ENCODE measurements at regions not wholly inside any gene's neighbourhood (a gene's known extent, or its start where the extent isn't known, plus 50 kb on each side); places are given as distances from the start of the nearest gene placed in this dataset.

GRCh38 chr21:43274946-43275310 is 106.1 kb downstream of the CRYAA start:
- no peaks in the 10 kb centered on the region for H3K9me3 ChIP-seq (ENCODE audit: control insufficient read depth, low read length, poor library complexity, severe bottlenecking)
- no peaks in the 10 kb centered on the region for H3K36me3 Mint-ChIP-seq (ENCODE audit: low read depth)
- DNase-seq, result no peak
- no peak for ATAC-seq
- H3K27ac Mint-ChIP-seq, result no peak overlapping the region
- no peak overlapping the region for H3K4me3 Mint-ChIP-seq
- H3K4me1 Mint-ChIP-seq, result peaks cover 3% of the 10 kb centered on the region
- H3K27me3 Mint-ChIP-seq, result peaks cover 47% of the 10 kb centered on the region

GRCh38 chr21:43274022-43274945 is 105.5 kb downstream of the CRYAA start:
- H3K9me3 ChIP-seq (ENCODE audit: control insufficient read depth, low read length, poor library complexity, severe bottlenecking), result no peaks in the 10 kb centered on the region
- ATAC-seq, result no peak
- H3K36me3 Mint-ChIP-seq (ENCODE audit: low read depth), result no peaks in the 10 kb centered on the region
- no peak overlapping the region for H3K27ac Mint-ChIP-seq
- DNase-seq, result no peak
- H3K27me3 Mint-ChIP-seq, result peaks cover 50% of the 10 kb centered on the region
- H3K4me1 Mint-ChIP-seq, result peaks cover 5% of the 10 kb centered on the region
- no peak overlapping the region for H3K4me3 Mint-ChIP-seq

- no peak for DNase-seq
- Mint-ChIP-seq H3K4me3 (no peak overlapping the region), H3K4me1 (peaks cover 6% of the 10 kb centered on the region), H3K27ac (no peak overlapping the region), H3K27me3 (peaks cover 50% of the 10 kb centered on the region), H3K36me3 (ENCODE audit: low read depth) (no peaks in the 10 kb centered on the region)
- no peak for ATAC-seq
- no peaks in the 10 kb centered on the region for H3K9me3 ChIP-seq (ENCODE audit: control insufficient read depth, low read length, poor library complexity, severe bottlenecking)
Measured at GRCh38 chr21:43273708-43274021, 104.9 kb downstream of the CRYAA start.

- Mint-ChIP-seq H3K4me3 (no peak overlapping the region), H3K4me1 (peaks cover 6% of the 10 kb centered on the region), H3K27me3 (peaks cover 50% of the 10 kb centered on the region), H3K36me3 (ENCODE audit: low read depth) (no peaks in the 10 kb centered on the region), H3K27ac (no peak overlapping the region)
- no peaks in the 10 kb centered on the region for H3K9me3 ChIP-seq (ENCODE audit: control insufficient read depth, low read length, poor library complexity, severe bottlenecking)
- ATAC-seq, result no peak
- DNase-seq, result no peak
Measured at GRCh38 chr21:43273016-43273707, 104.4 kb downstream of the CRYAA start.

DNA sequence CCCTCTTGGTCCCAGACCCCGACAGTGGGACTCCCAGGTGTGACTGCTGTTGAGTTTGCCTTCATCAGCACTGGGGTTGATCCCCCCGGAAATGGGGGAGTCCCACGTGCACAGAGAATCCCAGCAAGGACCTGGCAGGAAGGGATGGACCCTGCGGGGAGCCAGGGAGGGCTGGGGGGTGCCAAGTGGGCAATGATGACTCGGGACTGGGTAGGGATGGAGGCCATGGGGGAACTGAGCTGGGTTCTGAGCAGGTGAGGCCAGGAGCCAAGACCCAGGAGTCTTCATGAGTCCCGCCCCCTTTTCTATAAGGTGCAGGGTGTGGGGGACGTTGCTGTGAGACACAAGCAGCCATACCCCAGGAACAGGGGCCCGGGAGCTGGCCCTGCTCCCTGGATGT is 103.8 kb downstream of the CRYAA start:
- DNase-seq (no peak), ATAC-seq (no peak)
- H3K27ac Mint-ChIP-seq, result no peak overlapping the region
- peaks cover 6% of the 10 kb centered on the region for H3K4me1 Mint-ChIP-seq
- H3K27me3 Mint-ChIP-seq, result peaks cover 46% of the 10 kb centered on the region
- H3K4me3 Mint-ChIP-seq, result no peak overlapping the region
- no peaks in the 10 kb centered on the region for H3K9me3 ChIP-seq (ENCODE audit: control insufficient read depth, low read length, poor library complexity, severe bottlenecking)
- H3K36me3 Mint-ChIP-seq (ENCODE audit: low read depth), result no peaks in the 10 kb centered on the region

DNA sequence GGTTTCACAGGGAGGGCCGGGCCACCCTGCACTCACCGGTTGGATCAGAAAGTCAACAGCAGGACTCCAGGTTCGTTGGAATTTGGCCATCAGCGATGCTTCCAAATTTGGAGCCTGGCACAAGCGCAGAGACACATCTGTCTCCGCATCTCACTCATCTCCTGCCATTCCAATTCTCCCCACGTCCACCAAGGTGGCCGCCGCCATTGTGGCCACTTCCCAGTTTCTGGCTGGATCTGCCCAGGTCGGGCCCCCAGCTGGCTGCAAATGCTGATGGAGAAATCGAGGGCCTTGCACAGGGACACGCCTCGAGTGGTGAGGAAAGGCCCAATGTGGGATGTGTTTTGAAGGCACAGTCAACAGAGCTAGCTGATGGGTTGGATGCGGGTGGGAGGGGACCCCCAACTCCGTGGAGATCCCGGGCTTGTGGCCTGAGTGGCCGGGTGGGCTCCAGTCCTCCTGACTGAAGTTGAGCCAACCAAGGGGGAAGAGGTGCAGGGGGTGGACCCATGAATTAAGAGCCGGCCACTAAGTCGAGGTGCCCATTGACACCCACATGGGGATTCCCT is 102.7 kb downstream of the CRYAA start:
- Mint-ChIP-seq H3K4me1 (peaks cover 6% of the 10 kb centered on the region), H3K4me3 (no peak overlapping the region), H3K27me3 (peaks cover 42% of the 10 kb centered on the region), H3K36me3 (ENCODE audit: low read depth) (no peaks in the 10 kb centered on the region), H3K27ac (no peak overlapping the region)
- DNase-seq (no peak), ATAC-seq (no peak)
- H3K9me3 ChIP-seq (ENCODE audit: control insufficient read depth, low read length, poor library complexity, severe bottlenecking), result no peaks in the 10 kb centered on the region

GRCh38 chr21:43270800-43271301 is 102.0 kb downstream of the CRYAA start:
- no peaks in the 10 kb centered on the region for H3K9me3 ChIP-seq (ENCODE audit: control insufficient read depth, low read length, poor library complexity, severe bottlenecking)
- ATAC-seq, result no peak
- Mint-ChIP-seq H3K4me3 (no peak overlapping the region), H3K36me3 (ENCODE audit: low read depth) (no peaks in the 10 kb centered on the region), H3K27me3 (peaks cover 35% of the 10 kb centered on the region), H3K4me1 (peaks cover 6% of the 10 kb centered on the region), H3K27ac (no peak overlapping the region)
- DNase-seq, result no peak

GRCh38 chr21:43269957-43270705 is 101.3 kb downstream of the CRYAA start:
- no peak overlapping the region for H3K27ac Mint-ChIP-seq
- DNase-seq (no peak), ATAC-seq (no peak)
- peaks cover 2% of the 10 kb centered on the region for H3K4me1 Mint-ChIP-seq
- no peak overlapping the region for H3K4me3 Mint-ChIP-seq
- peaks cover 28% of the 10 kb centered on the region for H3K27me3 Mint-ChIP-seq
- no peaks in the 10 kb centered on the region for H3K36me3 Mint-ChIP-seq (ENCODE audit: low read depth)
- H3K9me3 ChIP-seq (ENCODE audit: control insufficient read depth, low read length, poor library complexity, severe bottlenecking), result no peaks in the 10 kb centered on the region

GRCh38 chr21:43269440-43269839 is 100.6 kb downstream of the CRYAA start:
- no peaks in the 10 kb centered on the region for H3K9me3 ChIP-seq (ENCODE audit: control insufficient read depth, low read length, poor library complexity, severe bottlenecking)
- Mint-ChIP-seq H3K27me3 (peaks cover 28% of the 10 kb centered on the region), H3K4me3 (no peak overlapping the region), H3K36me3 (ENCODE audit: low read depth) (no peaks in the 10 kb centered on the region), H3K4me1 (peaks cover 2% of the 10 kb centered on the region), H3K27ac (peak overlapping the region; percentile 21)
- DNase-seq (peak in 1 of 3 donors; percentile 29), ATAC-seq (peak; percentile 41)

DNA sequence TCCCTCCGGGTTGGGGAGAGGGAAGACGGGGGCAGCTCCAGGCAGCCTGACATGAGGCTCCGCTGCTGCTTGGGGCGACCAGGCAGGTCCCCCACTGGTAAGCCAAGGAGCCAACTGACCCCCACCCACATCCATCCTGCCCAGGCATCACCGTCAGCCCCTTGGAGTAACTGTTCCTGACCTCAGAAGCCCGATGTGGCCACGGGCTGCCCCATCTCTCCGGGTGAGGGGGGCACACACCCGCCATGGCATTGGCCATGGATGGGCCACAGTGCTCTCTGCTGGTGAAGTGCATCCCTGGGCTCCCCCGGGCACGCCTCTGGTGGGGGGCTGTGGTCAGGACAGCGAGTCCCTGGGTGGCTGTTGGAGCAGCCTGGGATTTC is 100.0 kb downstream of the CRYAA start:
- peaks cover 2% of the 10 kb centered on the region for H3K4me1 Mint-ChIP-seq
- no peak overlapping the region for H3K27ac Mint-ChIP-seq
- no peaks in the 10 kb centered on the region for H3K36me3 Mint-ChIP-seq (ENCODE audit: low read depth)

DNA sequence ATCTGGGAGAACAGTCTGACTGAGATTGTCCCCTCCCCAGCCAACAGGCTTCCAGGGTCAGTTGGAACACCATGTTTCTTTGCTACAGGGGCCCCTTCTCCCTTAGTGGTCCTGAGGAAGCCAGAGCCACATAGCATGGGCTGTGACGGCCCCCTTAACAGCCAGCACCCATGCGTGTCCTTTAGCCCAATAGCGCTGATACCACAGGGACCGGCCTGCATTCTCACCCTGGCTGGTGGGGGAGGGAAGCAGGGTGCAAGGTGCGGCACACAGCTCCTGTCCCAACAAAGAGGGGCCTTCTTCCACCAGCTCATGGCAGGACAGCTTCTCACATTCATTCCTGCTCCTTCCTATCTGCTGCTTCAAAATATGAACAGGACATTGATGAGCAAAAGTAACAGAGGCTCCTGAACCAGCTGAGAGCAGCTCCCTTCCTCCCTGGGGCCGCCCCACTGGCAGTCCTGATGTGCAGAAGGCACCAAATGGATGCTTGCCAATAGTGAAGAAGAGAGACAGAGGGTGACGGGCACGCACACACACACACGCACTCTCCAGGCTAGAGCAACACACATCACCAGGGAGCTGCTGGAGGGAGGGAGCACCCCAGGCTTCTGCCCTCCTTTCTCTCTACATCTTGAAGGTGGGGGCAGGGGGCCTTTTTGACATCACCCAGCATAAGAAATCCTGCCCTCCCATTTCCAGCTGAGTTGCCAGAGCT is 99.4 kb downstream of the CRYAA start:
- H3K27me3 Mint-ChIP-seq, result peaks cover 25% of the 10 kb centered on the region
- ATAC-seq, result no peak

More for the DNA sequence above, 100.0 kb downstream of the CRYAA start:
- no peak overlapping the region for H3K4me3 Mint-ChIP-seq
- ATAC-seq, result no peak
- no peaks in the 10 kb centered on the region for H3K9me3 ChIP-seq (ENCODE audit: control insufficient read depth, low read length, poor library complexity, severe bottlenecking)
- peaks cover 28% of the 10 kb centered on the region for H3K27me3 Mint-ChIP-seq
- DNase-seq, result no peak

DNA sequence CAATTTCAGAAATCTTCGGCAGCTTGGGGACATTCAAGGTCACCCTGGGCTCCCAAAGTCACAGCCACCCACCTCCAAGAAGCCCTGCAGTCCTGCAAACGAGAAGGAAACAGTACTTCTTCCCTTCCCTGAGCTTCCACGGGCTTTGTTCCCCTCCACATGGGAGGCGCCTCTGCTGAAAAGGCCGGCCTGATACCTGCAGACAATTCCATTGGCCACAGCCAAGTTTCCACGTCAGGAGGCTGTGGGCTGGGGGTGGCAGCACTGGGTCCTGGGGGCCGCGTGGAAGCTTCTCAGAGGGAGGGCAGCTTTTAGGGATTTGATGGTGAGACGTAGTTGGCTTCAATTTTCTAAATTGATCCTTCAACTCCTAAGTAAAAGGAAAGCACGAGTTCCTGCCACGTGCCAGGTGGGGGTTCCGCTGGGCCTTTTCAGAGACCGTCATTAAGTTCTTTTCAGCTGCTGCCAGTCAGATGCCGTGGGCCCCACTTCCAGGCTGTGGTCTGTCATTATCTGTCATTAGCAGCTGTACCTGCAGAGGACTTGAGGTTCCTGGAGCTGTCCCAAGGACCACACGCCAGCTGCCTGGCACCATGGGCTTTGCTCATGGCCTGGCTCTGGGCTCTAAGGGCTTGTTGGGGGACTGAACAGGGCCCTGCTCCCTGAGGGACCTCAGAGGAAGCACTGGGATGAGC is 98.7 kb downstream of the CRYAA start:
- H3K4me3 Mint-ChIP-seq, result no peak overlapping the region
- DNase-seq, result no peak
- no peaks in the 10 kb centered on the region for H3K9me3 ChIP-seq (ENCODE audit: control insufficient read depth, low read length, poor library complexity, severe bottlenecking)
- no peak overlapping the region for H3K27ac Mint-ChIP-seq
- H3K27me3 Mint-ChIP-seq, result peaks cover 21% of the 10 kb centered on the region
- ATAC-seq, result no peak
- H3K36me3 Mint-ChIP-seq (ENCODE audit: low read depth), result no peaks in the 10 kb centered on the region
- H3K4me1 Mint-ChIP-seq, result peaks cover 2% of the 10 kb centered on the region

More for the DNA sequence above, 99.4 kb downstream of the CRYAA start:
- H3K4me3 Mint-ChIP-seq, result no peak overlapping the region
- DNase-seq, result no peak
- no peaks in the 10 kb centered on the region for H3K36me3 Mint-ChIP-seq (ENCODE audit: low read depth)
- no peaks in the 10 kb centered on the region for H3K9me3 ChIP-seq (ENCODE audit: control insufficient read depth, low read length, poor library complexity, severe bottlenecking)
- no peak overlapping the region for H3K27ac Mint-ChIP-seq
- H3K4me1 Mint-ChIP-seq, result peaks cover 2% of the 10 kb centered on the region

Measured in T-helper 17 cell (primary cell).